Esophagus squamous epithelium (tissue), 4 donors: ENCODE measurements at regions not wholly inside any gene's neighbourhood (a gene's known extent, or its start where the extent isn't known, plus 50 kb on each side); places are given as distances from the start of the nearest gene placed in this dataset.

Experiments used
- CTCF ChIP-seq, 6 experiments: fragments of 450-650 bp in 4 of 6; fragments of 200-600 bp in 2 of 6; sonication (generic) in 2 of 6; IDR thresholded peaks; one replicate each; pipeline ENCODE4 v1.5.1; 2016 to 2019; ENCODE audit warnings: antibody characterized with exemption in 6 of 6, mild to moderate bottlenecking in 4 of 6, moderate library complexity in 4 of 6
- POLR2A ChIP-seq, 4 donors: fragments of 450-650 bp; IDR thresholded peaks; one replicate each; pipeline ENCODE4 v1.6.1; 2017; ENCODE audit warnings: antibody characterized with exemption in 4 of 4, mild to moderate bottlenecking in 4 of 4, moderate library complexity in 3 of 4

- TF ChIP-seq CTCF (IDR thresholded peaks at IDR 0.05): no peak
- no peak for TF ChIP-seq POLR2A (IDR thresholded peaks at IDR 0.05)
Measured at GRCh38 chr6:71220466-71220865, 68.1 kb upstream of the OGFRL1 start.
